DND-41 (cell line): ENCODE measurements at regions not wholly inside any gene's neighbourhood (a gene's known extent, or its start where the extent isn't known, plus 50 kb on each side); places are given as distances from the start of the nearest gene placed in this dataset.

Experiments
- ATAC-seq: fragments of 200-7000 bp; cut with Tn5 transposase; 3 replicates; pipeline ENCODE4 v1.9.1; 2021; ENCODE audit warnings: low read depth; ENCODE audit not compliant: insufficient read depth
- DNase-seq: peaks from one replicate; pipeline ENCODE4 v3.0.0-alpha.2; 2020
- H2AFZ ChIP-seq: 2 replicates; pipeline ENCODE4 v1.6.0; 2012; ENCODE audit warnings: low read depth, low read length
- H3K27ac ChIP-seq: 2 replicates; pipeline ENCODE4 v1.5.1; 2012; ENCODE audit warnings: low read length, inconsistent platforms
- H3K27me3 ChIP-seq: fragments of 200-600 bp; sonication (generic); 2 replicates; pipeline ENCODE4 v1.6.0; 2012; ENCODE audit warnings: low read length, mild to moderate bottlenecking, inconsistent platforms; ENCODE audit not compliant: insufficient read depth, poor library complexity
- H3K36me3 ChIP-seq: 2 replicates; pipeline ENCODE4 v1.5.1; 2012; ENCODE audit warnings: low read length, inconsistent platforms; ENCODE audit not compliant: insufficient read depth
- H3K4me1 ChIP-seq: 2 replicates; pipeline ENCODE4 v1.5.1; 2012; ENCODE audit warnings: mild to moderate bottlenecking, low read length; ENCODE audit not compliant: insufficient read depth
- H3K4me2 ChIP-seq: 2 replicates; pipeline ENCODE4 v1.6.0; 2012; ENCODE audit warnings: mild to moderate bottlenecking, moderate library complexity, low read length, inconsistent platforms; ENCODE audit not compliant: insufficient read depth
- H3K4me3 ChIP-seq, 2 experiments: fragments of 200-600 bp in 1 of 2; shearing (Covaris generic) in 1 of 2; 2 replicates each; pipeline ENCODE4 v1.5.1; 2012 to 2016; ENCODE audit warnings: inconsistent platforms in 2 of 2, low read length in 2 of 2, mild to moderate bottlenecking in 2 of 2, low read depth in 1 of 2, moderate library complexity in 1 of 2
- H3K79me2 ChIP-seq: 2 replicates; pipeline ENCODE4 v1.6.0; 2012; ENCODE audit warnings: low read length, inconsistent platforms; ENCODE audit not compliant: insufficient read depth
- H3K9ac ChIP-seq: 2 replicates; pipeline ENCODE4 v1.6.0; 2012; ENCODE audit warnings: low read depth, mild to moderate bottlenecking, inconsistent platforms, low read length, moderate library complexity
- H3K9me3 ChIP-seq: 2 replicates; pipeline ENCODE4 v1.5.1; 2012; ENCODE audit warnings: low read length, moderate library complexity, mild to moderate bottlenecking, inconsistent platforms; ENCODE audit not compliant: insufficient read depth, severe bottlenecking
- H4K20me1 ChIP-seq: 2 replicates; pipeline ENCODE4 v1.6.0; 2012; ENCODE audit warnings: low read length; ENCODE audit not compliant: insufficient read depth
- EZH2 ChIP-seq: IDR thresholded peaks from 3 replicates; pipeline ENCODE4 v1.6.1; 2012; ENCODE audit warnings: borderline replicate concordance, low read depth, mild to moderate bottlenecking, moderate library complexity, low read length, inconsistent platforms; ENCODE audit not compliant: severe bottlenecking
- TF ChIP-seq, protein P1 (sequence below): IDR thresholded peaks from 2 replicates; pipeline ENCODE4 v1.5.1; 2012; ENCODE audit warnings: borderline replicate concordance, low read length, moderate library complexity, mild to moderate bottlenecking; ENCODE audit not compliant: poor library complexity, severe bottlenecking; ENCODE audit errors: extremely low read depth

DNA sequence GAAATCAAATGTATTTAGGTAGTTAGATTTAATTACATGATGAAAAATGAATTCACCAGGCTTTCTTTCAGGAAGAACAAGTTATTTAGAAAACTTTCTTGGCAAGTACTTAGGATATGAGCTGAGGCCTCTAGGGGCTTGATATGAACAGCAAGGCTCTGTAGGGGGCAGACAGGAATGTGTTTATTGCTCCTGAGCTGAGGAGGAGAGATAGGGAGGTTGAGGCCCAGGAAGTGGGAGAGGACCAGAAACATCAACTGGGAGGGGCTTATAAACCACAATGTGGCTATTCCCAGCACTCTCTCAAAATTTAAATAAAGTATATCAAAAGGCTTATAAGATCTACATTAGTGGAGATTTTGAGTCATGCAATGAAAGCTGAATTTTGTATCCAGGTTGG, 154.0 kb upstream of the MAF start:
- Histone ChIP-seq H3K27me3 (peaks cover 3% of the 10 kb centered on the region), H3K9me3 (no peaks in the 10 kb centered on the region), H2AFZ (no peak overlapping the region), H3K4me2 (no peak overlapping the region), H3K4me1 (peaks cover 3% of the 10 kb centered on the region; the same call in 1 of the 2 replicates), H3K4me3 (no peak overlapping the region), H3K79me2 (no peaks in the 10 kb centered on the region), H3K27ac (no peak overlapping the region), H3K9ac (no peak overlapping the region), H4K20me1 (no peaks in the 10 kb centered on the region), H3K36me3 (no peaks in the 10 kb centered on the region)
- ATAC-seq (no peak), DNase-seq (no peak)
- TF ChIP-seq EZH2, result no peak
- TF ChIP-seq, protein P1, sequence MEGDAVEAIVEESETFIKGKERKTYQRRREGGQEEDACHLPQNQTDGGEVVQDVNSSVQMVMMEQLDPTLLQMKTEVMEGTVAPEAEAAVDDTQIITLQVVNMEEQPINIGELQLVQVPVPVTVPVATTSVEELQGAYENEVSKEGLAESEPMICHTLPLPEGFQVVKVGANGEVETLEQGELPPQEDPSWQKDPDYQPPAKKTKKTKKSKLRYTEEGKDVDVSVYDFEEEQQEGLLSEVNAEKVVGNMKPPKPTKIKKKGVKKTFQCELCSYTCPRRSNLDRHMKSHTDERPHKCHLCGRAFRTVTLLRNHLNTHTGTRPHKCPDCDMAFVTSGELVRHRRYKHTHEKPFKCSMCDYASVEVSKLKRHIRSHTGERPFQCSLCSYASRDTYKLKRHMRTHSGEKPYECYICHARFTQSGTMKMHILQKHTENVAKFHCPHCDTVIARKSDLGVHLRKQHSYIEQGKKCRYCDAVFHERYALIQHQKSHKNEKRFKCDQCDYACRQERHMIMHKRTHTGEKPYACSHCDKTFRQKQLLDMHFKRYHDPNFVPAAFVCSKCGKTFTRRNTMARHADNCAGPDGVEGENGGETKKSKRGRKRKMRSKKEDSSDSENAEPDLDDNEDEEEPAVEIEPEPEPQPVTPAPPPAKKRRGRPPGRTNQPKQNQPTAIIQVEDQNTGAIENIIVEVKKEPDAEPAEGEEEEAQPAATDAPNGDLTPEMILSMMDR, result no peak

DNA sequence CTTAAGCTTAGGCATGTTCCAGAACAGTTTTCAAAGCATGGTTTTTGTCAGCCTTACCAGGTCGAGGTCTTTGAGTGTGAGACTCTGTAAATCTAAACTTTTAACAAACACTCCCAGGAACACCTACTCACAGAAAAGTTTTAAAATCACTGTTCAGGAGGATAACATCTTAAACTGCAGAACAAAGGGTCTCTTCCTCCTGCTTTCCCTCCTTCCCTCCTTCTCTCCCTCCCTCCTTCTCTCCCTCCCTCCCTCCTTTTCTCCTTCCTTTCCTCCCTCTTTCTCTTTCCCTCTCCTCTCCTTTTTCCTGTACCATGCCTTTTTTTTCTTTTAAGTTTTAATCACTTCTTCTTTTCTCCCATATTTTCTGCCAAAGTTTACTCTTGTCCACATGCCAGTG, 153.5 kb upstream of the MAF start:
- DNase-seq (no peak), ATAC-seq (no peak)
- Histone ChIP-seq H4K20me1 (no peaks in the 10 kb centered on the region), H2AFZ (no peak overlapping the region), H3K4me3 (no peak overlapping the region), H3K4me2 (no peak overlapping the region), H3K4me1 (peaks cover 3% of the 10 kb centered on the region; the same call in 1 of the 2 replicates), H3K9me3 (no peaks in the 10 kb centered on the region), H3K79me2 (no peaks in the 10 kb centered on the region), H3K27me3 (peaks cover 3% of the 10 kb centered on the region), H3K27ac (no peak overlapping the region), H3K36me3 (no peaks in the 10 kb centered on the region), H3K9ac (no peak overlapping the region)
- TF ChIP-seq, protein P1, result no peak
- TF ChIP-seq EZH2, result no peak

DNA sequence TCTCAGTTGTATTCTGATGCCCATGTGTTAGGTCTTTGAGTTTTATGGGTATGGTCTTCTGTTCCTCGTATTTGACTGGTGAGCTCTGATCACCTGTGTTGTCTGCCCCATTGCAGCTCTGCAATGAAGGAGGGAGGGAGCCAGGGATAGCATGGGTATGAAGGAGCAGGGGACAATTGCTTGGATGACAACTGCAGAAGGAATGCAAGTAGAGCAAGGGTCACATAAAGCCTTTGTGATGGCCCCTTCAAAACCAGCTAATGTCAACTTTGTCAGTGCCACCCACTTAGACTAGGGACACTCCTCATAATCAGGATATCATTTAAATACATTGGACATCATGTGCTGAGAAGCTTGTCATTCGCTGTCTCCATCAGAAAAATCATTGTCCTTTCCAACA, 152.7 kb upstream of the MAF start:
- DNase-seq (no peak), ATAC-seq (no peak)
- Histone ChIP-seq H3K4me3 (no peak overlapping the region), H3K36me3 (no peaks in the 10 kb centered on the region), H3K4me1 (peaks cover 3% of the 10 kb centered on the region; the same call in 1 of the 2 replicates), H3K27me3 (peaks cover 3% of the 10 kb centered on the region), H3K9ac (no peak overlapping the region), H2AFZ (no peak overlapping the region), H3K4me2 (no peak overlapping the region), H3K79me2 (no peaks in the 10 kb centered on the region), H3K9me3 (no peaks in the 10 kb centered on the region), H3K27ac (no peak overlapping the region), H4K20me1 (no peaks in the 10 kb centered on the region)
- no peak for TF ChIP-seq EZH2
- TF ChIP-seq, protein P1, result no peak

DNA sequence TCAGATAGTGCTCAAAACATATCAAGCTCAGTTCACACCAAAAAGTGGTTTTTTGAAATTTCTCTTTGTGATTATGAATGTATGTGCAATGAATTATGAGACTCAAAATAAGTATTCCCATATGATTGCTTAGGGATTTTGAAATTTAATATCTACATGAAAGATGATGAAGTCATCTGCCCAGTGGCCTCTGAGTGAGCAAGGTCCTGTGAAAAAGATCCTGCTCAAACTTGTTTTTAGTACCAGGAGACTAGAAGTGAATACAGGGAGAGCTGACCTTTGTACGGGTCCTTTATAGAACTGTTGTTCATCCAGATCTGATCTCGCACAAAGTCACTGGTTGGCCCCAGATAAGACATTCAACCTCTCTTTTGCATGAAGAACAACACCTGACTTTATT, 151.9 kb upstream of the MAF start:
- no peak overlapping the region for H3K4me3 ChIP-seq
- H3K4me2 ChIP-seq, result no peak overlapping the region
- H3K4me1 ChIP-seq, result peaks cover 3% of the 10 kb centered on the region; the same call in 1 of the 2 replicates
- peaks cover 3% of the 10 kb centered on the region for H3K27me3 ChIP-seq
- ATAC-seq (no peak), DNase-seq (no peak)
- no peak overlapping the region for H3K27ac ChIP-seq
- H3K9me3 ChIP-seq, result no peaks in the 10 kb centered on the region
- TF ChIP-seq, protein P1, result no peak
- no peak for TF ChIP-seq EZH2
- H3K36me3 ChIP-seq, result no peaks in the 10 kb centered on the region
- no peaks in the 10 kb centered on the region for H4K20me1 ChIP-seq
- H3K9ac ChIP-seq, result no peak overlapping the region
- no peak overlapping the region for H2AFZ ChIP-seq
- H3K79me2 ChIP-seq, result no peaks in the 10 kb centered on the region
